SK-N-SH (cell line): ENCODE measurements at regions not wholly inside any gene's neighbourhood (a gene's known extent, or its start where the extent isn't known, plus 50 kb on each side); places are given as distances from the start of the nearest gene placed in this dataset.

Experiments used
- CTCF ChIA-PET: fragments of 300-600, 350-600 bp; formaldehyde crosslinking; extraction: SDS; loops from one replicate; lab custom pipeline; 2021; lab: Yijun Ruan, JAX
- POLR2A ChIA-PET: fragments of 350-600 bp; sonication (Branson Sonifier 250); formaldehyde crosslinking; extraction: SDS; loops from one replicate; lab custom pipeline; 2020; ENCODE audit warnings: antibody characterized with exemption, inconsistent platforms; lab: Yijun Ruan, JAX
- DNase-seq: peaks from one replicate; pipeline ENCODE4 v3.0.0; 2012
- H2AFZ ChIP-seq: fragments of 200-600 bp; sonication (generic); 2 replicates; pipeline ENCODE4 v1.8.1; 2016; ENCODE audit warnings: antibody characterized with exemption, mild to moderate bottlenecking, low read depth
- H3F3A ChIP-seq: fragments of 200-600 bp; sonication (generic); replicated peaks from 2 replicates; pipeline ENCODE3; 2016; ENCODE audit warnings: antibody characterized with exemption, mild to moderate bottlenecking; ENCODE audit not compliant: insufficient read depth
- H3K27ac ChIP-seq, 2 experiments: fragments of 200-500 bp in 1 of 2; fragments of 200-600 bp in 1 of 2; sonication (Bioruptor generic) in 1 of 2; sonication (generic), shearing (Covaris generic) in 1 of 2; 2 replicates each; pipeline versions ENCODE4 v1.5.1 to v1.6.1; 2014 to 2016; ENCODE audit warnings: low read depth in 2 of 2, inconsistent platforms in 1 of 2, low read length in 1 of 2, mild to moderate bottlenecking in 1 of 2, mixed read lengths in 1 of 2
- H3K27me3 ChIP-seq: fragments of 200-600 bp; sonication (generic), shearing (Covaris generic); 2 replicates; pipeline ENCODE4 v1.6.1; 2016; ENCODE audit warnings: mixed run types; ENCODE audit not compliant: insufficient read depth
- H3K36me3 ChIP-seq, 2 experiments: fragments of 200-500 bp in 1 of 2; fragments of 200-600 bp in 1 of 2; sonication (Bioruptor generic) in 1 of 2; sonication (generic) in 1 of 2; replicated peaks in 1 of 2; 2 replicates each; pipeline versions ENCODE3 to v1.5.1; 2014 to 2016; ENCODE audit warnings: low read length in 1 of 2, mild to moderate bottlenecking in 1 of 2; ENCODE audit not compliant: insufficient read depth in 2 of 2, control insufficient read depth in 1 of 2
- H3K4me1 ChIP-seq, 2 experiments: fragments of 200-500 bp in 1 of 2; fragments of 200-600 bp in 1 of 2; sonication (Bioruptor generic) in 1 of 2; sonication (generic), shearing (Covaris generic) in 1 of 2; 2 replicates each; pipeline versions ENCODE4 v1.5.1 to v1.6.1; 2014 to 2016; ENCODE audit warnings: low read depth in 1 of 2, low read length in 1 of 2, mixed run types in 1 of 2; ENCODE audit not compliant: insufficient read depth in 2 of 2, control insufficient read depth in 1 of 2
- H3K4me2 ChIP-seq: fragments of 200-600 bp; sonication (generic), shearing (Covaris generic); 2 replicates; pipeline ENCODE4 v1.6.1; 2017; ENCODE audit warnings: mixed run types
- H3K4me3 ChIP-seq, 2 experiments: fragments of 200-500 bp in 1 of 2; fragments of 200-600 bp in 1 of 2; sonication (Bioruptor generic) in 1 of 2; sonication (generic), shearing (Covaris generic) in 1 of 2; 2 replicates each; pipeline versions ENCODE4 v1.5.1 to v1.8.1; 2014 to 2016; ENCODE audit warnings: low read depth in 2 of 2, inconsistent platforms in 1 of 2, low read length in 1 of 2, mild to moderate bottlenecking in 1 of 2, mixed read lengths in 1 of 2, moderate library complexity in 1 of 2
- H3K79me2 ChIP-seq: fragments of 200-600 bp; sonication (generic); 2 replicates; pipeline ENCODE4 v1.8.1; 2017; ENCODE audit warnings: mild to moderate bottlenecking; ENCODE audit not compliant: insufficient read depth
- H3K9ac ChIP-seq: fragments of 200-600 bp; sonication (generic); 2 replicates; pipeline ENCODE4 v1.6.1; 2017; ENCODE audit warnings: mixed run types
- H3K9me2 ChIP-seq: fragments of 200-600 bp; sonication (generic); 2 replicates; pipeline ENCODE4 v1.6.1; 2017; ENCODE audit warnings: mixed run types
- H3K9me3 ChIP-seq: fragments of 200-600 bp; sonication (generic); 2 replicates; pipeline ENCODE4 v1.6.1; 2017; ENCODE audit warnings: mixed run types, mild to moderate bottlenecking, moderate library complexity
- H4K20me1 ChIP-seq: fragments of 200-600 bp; sonication (generic); 2 replicates; pipeline ENCODE4 v1.6.1; 2017; ENCODE audit warnings: mild to moderate bottlenecking, mixed run types; ENCODE audit not compliant: insufficient read depth
- CHD2 ChIP-seq: fragments of 150-350 bp; IDR thresholded peaks from 2 replicates; pipeline ENCODE4 v1.6.1; 2018; ENCODE audit warnings: low read length; ENCODE audit not compliant: partially characterized antibody
- EZH2phosphoT487 ChIP-seq: fragments of 200-600 bp; sonication (generic); IDR thresholded peaks from 2 replicates; pipeline ENCODE4 v1.6.1; 2017; ENCODE audit warnings: low read depth, mixed run types, mild to moderate bottlenecking, antibody characterized with exemption, moderate library complexity, borderline replicate concordance
- FOSL2 ChIP-seq: IDR thresholded peaks from 2 replicates; pipeline ENCODE4 v1.4.0; 2012; ENCODE audit warnings: low read depth, mild to moderate bottlenecking, moderate library complexity, borderline replicate concordance
- FOXJ3 ChIP-seq: sonication (generic); formaldehyde crosslinking; IDR thresholded peaks from 2 replicates; pipeline ENCODE4 v1.5.1; 2020; ENCODE audit warnings: mild to moderate bottlenecking, missing genetic modification reagents
- FOXM1 ChIP-seq: IDR thresholded peaks from 2 replicates; pipeline ENCODE4 v1.4.0; 2012; ENCODE audit warnings: low read depth, mild to moderate bottlenecking
- GABPA ChIP-seq: IDR thresholded peaks from 2 replicates; pipeline ENCODE4 v1.4.0; 2012; ENCODE audit warnings: low read depth, mild to moderate bottlenecking
- GATA2 ChIP-seq: sonication (generic); formaldehyde crosslinking; IDR thresholded peaks from 2 replicates; pipeline ENCODE4 v1.5.0; 2020; ENCODE audit warnings: mild to moderate bottlenecking, missing genetic modification reagents
- MXI1 ChIP-seq: IDR thresholded peaks from 2 replicates; pipeline ENCODE4 v1.6.1; 2012; ENCODE audit warnings: mild to moderate bottlenecking, low read depth, low read length, improper control_type of control experiment
- PBX3 ChIP-seq: IDR thresholded peaks from 2 replicates; pipeline ENCODE4; 2012
- POLR2AphosphoS5 ChIP-seq: IDR thresholded peaks from 2 replicates; pipeline ENCODE4 v1.6.1; 2012; ENCODE audit warnings: low read depth, low read length
- RAD21 ChIP-seq: IDR thresholded peaks from 2 replicates; pipeline ENCODE4 v1.6.1; 2012; ENCODE audit warnings: mild to moderate bottlenecking, low read length
- RXRA ChIP-seq: IDR thresholded peaks from 2 replicates; pipeline ENCODE4 v1.4.0; 2012; ENCODE audit warnings: low read depth, mild to moderate bottlenecking, borderline replicate concordance
- SMC3 ChIP-seq: IDR thresholded peaks from 2 replicates; pipeline ENCODE4 v1.6.1; 2012; ENCODE audit warnings: low read depth, low read length, improper control_type of control experiment
- TAF1 ChIP-seq: IDR thresholded peaks from 2 replicates; pipeline ENCODE4 v1.6.1; 2012; ENCODE audit warnings: low read depth, mild to moderate bottlenecking, low read length, moderate library complexity, borderline replicate concordance
- TCF12 ChIP-seq: IDR thresholded peaks from 2 replicates; pipeline ENCODE4 v1.4.0; 2012
- TEAD4 ChIP-seq: IDR thresholded peaks from 2 replicates; pipeline ENCODE4 v1.4.0; 2012; ENCODE audit warnings: mild to moderate bottlenecking, borderline replicate concordance; ENCODE audit not compliant: insufficient read depth
- ZBTB33 ChIP-seq: IDR thresholded peaks from 2 replicates; pipeline ENCODE4 v1.4.0; 2012; ENCODE audit warnings: low read depth, borderline replicate concordance
- WGBS: methylation state at CpG from one replicate; pipeline ENCODE4 v1.1.6; 2017; ENCODE audit warnings: low lambda C conversion rate; 5-methylcytosine and 5-hydroxymethylcytosine counted together
- TF ChIP-seq, protein P1 (sequence below): fragments of 150-350 bp; IDR thresholded peaks from 2 replicates; pipeline ENCODE4 v1.6.1; 2016; ENCODE audit warnings: mild to moderate bottlenecking, low read depth, low read length

DNA sequence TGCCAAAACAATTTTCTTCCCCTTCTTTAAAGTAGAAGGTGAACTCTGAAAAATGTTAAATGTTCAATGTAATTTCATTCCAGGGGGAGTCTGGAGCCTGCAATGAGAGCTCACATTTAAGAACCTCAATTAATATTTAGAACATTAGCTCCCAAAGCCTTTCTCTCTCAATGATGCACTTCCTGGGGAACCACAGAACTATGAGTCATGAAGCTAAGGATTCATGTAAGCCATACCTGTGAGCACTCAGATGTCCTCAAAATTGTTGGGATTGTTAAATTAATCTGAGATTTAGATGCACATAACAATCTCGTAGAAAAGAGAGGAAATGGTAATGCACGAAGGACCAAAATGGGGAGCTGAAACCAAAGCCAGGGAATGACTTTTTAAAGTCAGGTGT, 244.2 kb upstream of the LRIG1 start:
- no peak overlapping the region for H3K4me2 ChIP-seq
- H3K27me3 ChIP-seq, result no peaks in the 10 kb centered on the region; the same call in 1 of the 2 replicates
- no peak overlapping the region for H3K9ac ChIP-seq
- TF ChIP-seq FOXJ3, result no peak
- no peak for TF ChIP-seq CHD2
- TF ChIP-seq TCF12, result no peak
- TF ChIP-seq ZBTB33, result no peak
- no peak for TF ChIP-seq GABPA
- TF ChIP-seq TEAD4, result no peak
- TF ChIP-seq POLR2AphosphoS5, result no peak
- TF ChIP-seq PBX3, result no peak
- TF ChIP-seq SMC3, result no peak
- TF ChIP-seq FOXM1, result no peak
- TF ChIP-seq RXRA, result no peak
- TF ChIP-seq, protein P1, sequence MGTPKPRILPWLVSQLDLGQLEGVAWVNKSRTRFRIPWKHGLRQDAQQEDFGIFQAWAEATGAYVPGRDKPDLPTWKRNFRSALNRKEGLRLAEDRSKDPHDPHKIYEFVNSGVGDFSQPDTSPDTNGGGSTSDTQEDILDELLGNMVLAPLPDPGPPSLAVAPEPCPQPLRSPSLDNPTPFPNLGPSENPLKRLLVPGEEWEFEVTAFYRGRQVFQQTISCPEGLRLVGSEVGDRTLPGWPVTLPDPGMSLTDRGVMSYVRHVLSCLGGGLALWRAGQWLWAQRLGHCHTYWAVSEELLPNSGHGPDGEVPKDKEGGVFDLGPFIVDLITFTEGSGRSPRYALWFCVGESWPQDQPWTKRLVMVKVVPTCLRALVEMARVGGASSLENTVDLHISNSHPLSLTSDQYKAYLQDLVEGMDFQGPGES, result no peak
- TF ChIP-seq RAD21, result no peak
- no peak for TF ChIP-seq TAF1
- no peak for TF ChIP-seq GATA2 (CRISPR knock-in tag)
- no peak for TF ChIP-seq MXI1
- no peak for TF ChIP-seq EZH2phosphoT487
- no peak for TF ChIP-seq FOSL2
- TF ChIP-seq, all 33 proteins: peak for 0
- POLR2A ChIA-PET, result no interaction called here
- WGBS, result 71% methylated on average over 2 of the region's 2 CpGs
- DNase-seq, result no peak
- Histone ChIP-seq H3K4me1 (no peaks in the 10 kb centered on the region; a peak in 1 of 4 replicates), H3K9me3 (no peaks in the 10 kb centered on the region), H3K36me3 (no peaks in the 10 kb centered on the region), H3F3A (no peaks in the 10 kb centered on the region), H2AFZ (no peak overlapping the region), H3K79me2 (no peaks in the 10 kb centered on the region), H3K9me2 (no peaks in the 10 kb centered on the region), H4K20me1 (no peaks in the 10 kb centered on the region), H3K27ac (no peak overlapping the region), H3K4me3 (no peak overlapping the region)
- CTCF ChIA-PET, result interaction anchor here (0.8 kb wide), 1 partner anchor 12 kb away, joined by 3 read pairs; no protein-coding TSS in a partner anchor
